CD4-positive, alpha-beta memory T cell (primary cell): ENCODE measurements at regions not wholly inside any gene's neighbourhood (a gene's known extent, or its start where the extent isn't known, plus 50 kb on each side); places are given as distances from the start of the nearest gene placed in this dataset.

Experiments used
- CTCF ChIA-PET: fragments of 350-600 bp; sonication (Branson Sonifier 250); formaldehyde crosslinking; loops from one replicate; lab custom pipeline; 2021; ENCODE audit warnings: inconsistent platforms; ENCODE audit not compliant: partially characterized antibody; lab: Charles Lee
- POLR2A ChIA-PET: fragments of 350-600 bp; sonication (Branson Sonifier 250); formaldehyde crosslinking; loops from one replicate; lab custom pipeline; 2021; ENCODE audit not compliant: partially characterized antibody; lab: Charles Lee
- DNase-seq, 5 donors: peaks; one replicate each; pipeline versions ENCODE4 v3.0.0 to v3.0.0-alpha.2; 2020 to 2022; ENCODE audit warnings: mixed read lengths in 1 of 5
- H3K27ac ChIP-seq: one replicate; pipeline ENCODE4 v1.7.0; 2013; ENCODE audit warnings: low read depth, low read length
- H3K27me3 ChIP-seq: 2 replicates; pipeline ENCODE4 v1.7.0; 2013; ENCODE audit warnings: mild to moderate bottlenecking, low read length, moderate library complexity; ENCODE audit not compliant: insufficient read depth
- H3K36me3 ChIP-seq: 2 replicates; pipeline ENCODE4 v1.7.0; 2013; ENCODE audit warnings: mild to moderate bottlenecking, low read length, moderate library complexity; ENCODE audit not compliant: insufficient read depth
- H3K4me1 ChIP-seq: 2 replicates; pipeline ENCODE4 v1.7.0; 2013; ENCODE audit warnings: mild to moderate bottlenecking, low read length, moderate library complexity; ENCODE audit not compliant: insufficient read depth
- H3K4me3 ChIP-seq, 2 donors: one replicate each; pipeline ENCODE4 v1.7.0; 2013; ENCODE audit warnings: low read length in 2 of 2, mild to moderate bottlenecking in 1 of 2
- H3K9me3 ChIP-seq, 2 donors: one replicate each; pipeline ENCODE4 v1.7.0; 2013; ENCODE audit warnings: low read length in 2 of 2, control low read depth in 1 of 2; ENCODE audit not compliant: control insufficient read depth in 1 of 2
- H3K27ac Mint-ChIP-seq, 7 donors: one replicate each; pipeline ENCODE4 v1.8.0; 2020 to 2021; ENCODE audit warnings: mixed read lengths in 7 of 7, mild to moderate bottlenecking in 6 of 7, inconsistent platforms in 3 of 7, moderate library complexity in 3 of 7
- H3K27me3 Mint-ChIP-seq, 2 donors: one replicate each; pipeline ENCODE4 v1.8.0; 2020 to 2021; ENCODE audit warnings: mixed read lengths in 2 of 2
- H3K36me3 Mint-ChIP-seq, 2 donors: one replicate each; pipeline ENCODE4 v1.8.0; 2020 to 2021; ENCODE audit warnings: mixed read lengths in 2 of 2, inconsistent platforms in 1 of 2, mild to moderate bottlenecking in 1 of 2
- H3K4me1 Mint-ChIP-seq, 4 donors: one replicate each; pipeline ENCODE4 v1.8.0; 2020 to 2021; ENCODE audit warnings: mixed read lengths in 4 of 4, mild to moderate bottlenecking in 1 of 4
- H3K4me3 Mint-ChIP-seq, 8 donors: one replicate each; pipeline ENCODE4 v1.8.0; 2020 to 2021; ENCODE audit warnings: mixed read lengths in 8 of 8, mild to moderate bottlenecking in 7 of 8, moderate library complexity in 6 of 8, inconsistent platforms in 3 of 8
- H3K9me3 Mint-ChIP-seq, 8 donors: one replicate each; pipeline ENCODE4 v1.8.0; 2020 to 2021; ENCODE audit warnings: mixed read lengths in 8 of 8, mild to moderate bottlenecking in 5 of 8, inconsistent platforms in 3 of 8, moderate library complexity in 1 of 8
- intact Hi-C: fragments of 100-400 bp; cut with micrococcal nuclease; formaldehyde crosslinking; loops from one replicate; pipeline ENCODE4 v1.15.1; 2023

GRCh38 chr6:166777096-166777630 lies 150.1 kb upstream of the RPS6KA2 start:
- intact Hi-C loops = no loop called here
- H3K9me3 ChIP-seq = no peaks in the 10 kb centered on the region
- H3K27ac ChIP-seq = no peak overlapping the region
- Mint-ChIP-seq H3K27ac (no peak overlapping the region), H3K36me3 (no peaks in the 10 kb centered on the region), H3K4me3 (no peak overlapping the region), H3K27me3 (peaks cover 2 to 6% of the 10 kb centered on the region in 2 donors), H3K9me3 (no peaks in the 10 kb centered on the region), H3K4me1 (peaks cover 0 to 5% (median 3%) of the 10 kb centered on the region in 4 donors)
- CTCF ChIA-PET = interaction anchor here (1.0 to 8.4 kb wide), 6 partner anchors 8 to 514 kb away, joined by 3 to 103 read pairs (median 6); partner anchors contain the start of gene UNC93A
- DNase-seq = no peak
- H3K27me3 ChIP-seq = no peaks in the 10 kb centered on the region
- H3K36me3 ChIP-seq = no peaks in the 10 kb centered on the region
- no peak overlapping the region for H3K4me3 ChIP-seq
- POLR2A ChIA-PET = interaction anchor here (2.8 kb wide), 1 partner anchor 212 kb away, joined by 10 read pairs; no protein-coding TSS in a partner anchor
- peaks cover 5% of the 10 kb centered on the region for H3K4me1 ChIP-seq

- no peaks in the 10 kb centered on the region for H3K9me3 Mint-ChIP-seq
- Histone ChIP-seq H3K36me3 (no peaks in the 10 kb centered on the region), H3K4me1 (peaks cover 5% of the 10 kb centered on the region), H3K9me3 (no peaks in the 10 kb centered on the region), H3K27me3 (no peaks in the 10 kb centered on the region), H3K27ac (no peak overlapping the region), H3K4me3 (no peak overlapping the region)
- no peak for DNase-seq
- peaks cover 0 to 5% (median 3%) of the 10 kb centered on the region in 4 donors for H3K4me1 Mint-ChIP-seq
- peak overlapping the region in 1 of 7 donors; percentile 32 for H3K27ac Mint-ChIP-seq
- ChIA-PET CTCF (interaction anchor here (1.2 to 8.4 kb wide), 5 partner anchors 12 to 514 kb away, joined by 3 to 103 read pairs (median 37); partner anchors contain the start of gene UNC93A), POLR2A (interaction anchor here (2.8 kb wide), 1 partner anchor 212 kb away, joined by 10 read pairs; no protein-coding TSS in a partner anchor)
- H3K27me3 Mint-ChIP-seq = peaks cover 2 to 6% of the 10 kb centered on the region in 2 donors
- H3K36me3 Mint-ChIP-seq = no peaks in the 10 kb centered on the region
- intact Hi-C loops = no loop called here
- H3K4me3 Mint-ChIP-seq = no peak overlapping the region
Measured at GRCh38 chr6:166776571-166776970, 149.5 kb upstream of the RPS6KA2 start.

GRCh38 chr6:166775923-166776220 lies 148.8 kb upstream of the RPS6KA2 start:
- intact Hi-C loops = loop anchor here (1.0 kb wide), 2 partner anchors 366 to 514 kb away; no protein-coding TSS in a partner anchor
- H3K9me3 Mint-ChIP-seq = no peaks in the 10 kb centered on the region
- peaks cover 5% of the 10 kb centered on the region for H3K4me1 ChIP-seq
- H3K27ac ChIP-seq = no peak overlapping the region
- no peaks in the 10 kb centered on the region for H3K36me3 Mint-ChIP-seq
- H3K4me1 Mint-ChIP-seq = peaks cover 0 to 5% (median 3%) of the 10 kb centered on the region in 4 donors
- H3K36me3 ChIP-seq = no peaks in the 10 kb centered on the region
- no peak overlapping the region for H3K4me3 Mint-ChIP-seq
- CTCF ChIA-PET = interaction anchor here (0.5 to 8.4 kb wide), 22 partner anchors 9 to 517 kb away, joined by 3 to 103 read pairs (median 8); partner anchors contain the start of gene UNC93A
- no peak overlapping the region for H3K27ac Mint-ChIP-seq
- POLR2A ChIA-PET = interaction anchor here (2.8 kb wide), 1 partner anchor 213 kb away, joined by 10 read pairs; no protein-coding TSS in a partner anchor
- peaks cover 2 to 6% of the 10 kb centered on the region in 2 donors for H3K27me3 Mint-ChIP-seq
- no peaks in the 10 kb centered on the region for H3K9me3 ChIP-seq
- H3K4me3 ChIP-seq = no peak overlapping the region
- no peaks in the 10 kb centered on the region for H3K27me3 ChIP-seq
- DNase-seq = no peak

- POLR2A ChIA-PET = interaction anchor here (2.8 kb wide), 1 partner anchor 214 kb away, joined by 10 read pairs; no protein-coding TSS in a partner anchor
- Mint-ChIP-seq H3K4me3 (no peak overlapping the region), H3K4me1 (peaks cover 0 to 5% (median 3%) of the 10 kb centered on the region in 4 donors), H3K36me3 (no peaks in the 10 kb centered on the region), H3K9me3 (peaks cover 0 to under 1% (median 0%) of the 10 kb centered on the region in 8 donors), H3K27ac (no peak overlapping the region), H3K27me3 (peaks cover 2 to 6% of the 10 kb centered on the region in 2 donors)
- Histone ChIP-seq H3K4me1 (peaks cover 5% of the 10 kb centered on the region), H3K27me3 (no peaks in the 10 kb centered on the region), H3K36me3 (no peaks in the 10 kb centered on the region), H3K4me3 (no peak overlapping the region), H3K27ac (no peak overlapping the region), H3K9me3 (no peaks in the 10 kb centered on the region)
- CTCF ChIA-PET = interaction anchor here (0.5 to 8.4 kb wide), 39 partner anchors 10 to 518 kb away, joined by 3 to 103 read pairs (median 5); partner anchors contain the start of gene UNC93A
- peak; percentile 68 to 76 (median 73) for DNase-seq
- intact Hi-C loops = loop anchor here (1.0 kb wide), 2 partner anchors 367 to 515 kb away; no protein-coding TSS in a partner anchor
Measured at GRCh38 chr6:166775180-166775922, 148.3 kb upstream of the RPS6KA2 start.

- Mint-ChIP-seq H3K36me3 (no peaks in the 10 kb centered on the region), H3K4me1 (peaks cover 0 to 5% (median 3%) of the 10 kb centered on the region in 4 donors), H3K27ac (no peak overlapping the region), H3K4me3 (no peak overlapping the region), H3K27me3 (peaks cover 2 to 6% of the 10 kb centered on the region in 2 donors), H3K9me3 (peaks cover 0 to 2% (median 0%) of the 10 kb centered on the region in 8 donors)
- ChIA-PET POLR2A (interaction anchor here (2.8 kb wide), 1 partner anchor 214 kb away, joined by 10 read pairs; no protein-coding TSS in a partner anchor), CTCF (interaction anchor here (0.6 to 8.4 kb wide), 38 partner anchors 10 to 518 kb away, joined by 3 to 103 read pairs (median 5); partner anchors contain the start of gene UNC93A)
- Histone ChIP-seq H3K36me3 (no peaks in the 10 kb centered on the region), H3K4me1 (peaks cover 5% of the 10 kb centered on the region), H3K27me3 (no peaks in the 10 kb centered on the region), H3K9me3 (no peaks in the 10 kb centered on the region), H3K4me3 (no peak overlapping the region), H3K27ac (no peak overlapping the region)
- DNase-seq = no peak
- intact Hi-C loops = loop anchor here (1.0 kb wide), 2 partner anchors 368 to 516 kb away; no protein-coding TSS in a partner anchor
Measured at GRCh38 chr6:166774770-166775169, 147.7 kb upstream of the RPS6KA2 start.

- Mint-ChIP-seq H3K27me3 (peaks cover 2 to 6% of the 10 kb centered on the region in 2 donors), H3K4me3 (no peak overlapping the region), H3K4me1 (peaks cover 0 to 5% (median 3%) of the 10 kb centered on the region in 4 donors), H3K9me3 (peaks cover 0 to 2% (median 0%) of the 10 kb centered on the region in 8 donors), H3K36me3 (no peaks in the 10 kb centered on the region), H3K27ac (no peak overlapping the region)
- no peak for DNase-seq
- intact Hi-C loops = no loop called here
- Histone ChIP-seq H3K9me3 (no peaks in the 10 kb centered on the region), H3K4me3 (no peak overlapping the region), H3K4me1 (peaks cover 5% of the 10 kb centered on the region), H3K27me3 (no peaks in the 10 kb centered on the region), H3K36me3 (no peaks in the 10 kb centered on the region), H3K27ac (no peak overlapping the region)
- ChIA-PET POLR2A (no interaction called here), CTCF (interaction anchor here (0.7 to 8.4 kb wide), 29 partner anchors 9 to 519 kb away, joined by 3 to 103 read pairs (median 6); no protein-coding TSS in a partner anchor)
Measured at GRCh38 chr6:166774292-166774691, 147.2 kb upstream of the RPS6KA2 start.
